Fibroblast of lung (primary cell): ENCODE measurements at regions not wholly inside any gene's neighbourhood (a gene's known extent, or its start where the extent isn't known, plus 50 kb on each side); places are given as distances from the start of the nearest gene placed in this dataset.

Experiments used
- DNase-seq, 2 donors: peaks; one replicate each; pipeline versions ENCODE4 v3.0.0 to v3.0.0-alpha.2; 2010; ENCODE audit warnings: low read depth in 2 of 2
- H2AFZ ChIP-seq: 2 replicates; pipeline ENCODE4 v1.5.1; 2012; ENCODE audit warnings: low read length, control low read depth, inconsistent platforms
- H3K27ac ChIP-seq: 2 replicates; pipeline ENCODE4 v1.5.1; 2011; ENCODE audit warnings: low read length, control low read depth; ENCODE audit not compliant: insufficient read depth
- H3K27me3 ChIP-seq: 2 replicates; pipeline ENCODE4 v1.5.1; 2011; ENCODE audit warnings: mild to moderate bottlenecking, low read length; ENCODE audit not compliant: control insufficient read depth, insufficient read depth
- H3K36me3 ChIP-seq: 2 replicates; pipeline ENCODE4 v1.5.1; 2011; ENCODE audit warnings: low read length; ENCODE audit not compliant: control insufficient read depth, insufficient read depth
- H3K4me1 ChIP-seq: 2 replicates; pipeline ENCODE4 v1.5.1; 2011; ENCODE audit warnings: low read length; ENCODE audit not compliant: control insufficient read depth, insufficient read depth; ENCODE audit errors: extremely low read depth
- H3K4me2 ChIP-seq: 2 replicates; pipeline ENCODE4 v1.5.1; 2011; ENCODE audit warnings: low read length, control low read depth; ENCODE audit not compliant: insufficient read depth; ENCODE audit errors: extremely low read depth
- H3K4me3 ChIP-seq, 4 experiments: fragments of 200-600 bp in 1 of 4; sonication (generic) in 1 of 4; replicated peaks in 1 of 4; 2 replicates each; pipeline ENCODE4 v1.5.1; 2011 to 2016; ENCODE audit warnings: low read length in 4 of 4, low read depth in 3 of 4, mild to moderate bottlenecking in 3 of 4, control low read depth in 2 of 4, inconsistent platforms in 1 of 4, mixed read lengths in 1 of 4; ENCODE audit not compliant: insufficient read depth in 1 of 4; ENCODE audit errors: control extremely low read depth in 1 of 4
- H3K79me2 ChIP-seq: 2 replicates; pipeline ENCODE4 v1.5.1; 2012; ENCODE audit warnings: mild to moderate bottlenecking, low read length, inconsistent platforms; ENCODE audit not compliant: control insufficient read depth, insufficient read depth
- H3K9ac ChIP-seq: 2 replicates; pipeline ENCODE4 v1.5.1; 2011; ENCODE audit warnings: mild to moderate bottlenecking, low read length, control low read depth; ENCODE audit not compliant: insufficient read depth
- H3K9me3 ChIP-seq: 2 replicates; pipeline ENCODE4 v1.5.1; 2012; ENCODE audit warnings: low read depth, low read length; ENCODE audit not compliant: control insufficient read depth, insufficient read depth
- H4K20me1 ChIP-seq: 2 replicates; pipeline ENCODE4 v1.5.1; 2011; ENCODE audit warnings: low read length; ENCODE audit not compliant: control insufficient read depth, insufficient read depth; ENCODE audit errors: extremely low read depth
- EZH2 ChIP-seq: IDR thresholded peaks from 2 replicates; pipeline ENCODE4 v1.5.1; 2012; ENCODE audit warnings: low read length, control low read depth, mild to moderate bottlenecking; ENCODE audit errors: missing control alignments
- TF ChIP-seq, protein P1 (sequence below), 2 donors: IDR thresholded peaks in 1 of 2; conservative IDR thresholded peaks in 1 of 2; 1 replicate in 1 of 2; 2 replicates in 1 of 2; pipeline ENCODE4 v1.5.1; 2011 to 2012; ENCODE audit warnings: low read length in 2 of 2, control low read depth in 1 of 2, inconsistent platforms in 1 of 2, low read depth in 1 of 2, mild to moderate bottlenecking in 1 of 2

DNA sequence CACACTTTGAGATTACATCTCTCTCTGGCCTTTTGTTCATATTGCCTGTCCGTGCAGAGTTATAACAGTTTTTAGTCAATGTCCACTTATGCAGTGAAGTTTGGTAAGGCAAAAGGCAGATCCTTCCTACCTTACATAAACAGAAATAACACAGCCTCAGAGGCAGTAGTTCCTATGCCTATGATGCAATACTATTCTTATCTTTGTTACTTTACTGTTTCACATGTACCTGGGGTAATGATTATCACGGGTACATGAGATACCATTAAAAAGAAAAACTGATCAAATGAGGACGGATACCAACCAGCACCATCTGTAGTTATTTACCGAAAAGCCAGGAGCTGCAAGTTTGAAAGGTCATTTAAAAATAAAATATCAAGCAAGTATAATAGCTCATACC is 166.8 kb downstream of the BTC start:
- TF ChIP-seq EZH2, result no peak
- TF ChIP-seq, protein P1, sequence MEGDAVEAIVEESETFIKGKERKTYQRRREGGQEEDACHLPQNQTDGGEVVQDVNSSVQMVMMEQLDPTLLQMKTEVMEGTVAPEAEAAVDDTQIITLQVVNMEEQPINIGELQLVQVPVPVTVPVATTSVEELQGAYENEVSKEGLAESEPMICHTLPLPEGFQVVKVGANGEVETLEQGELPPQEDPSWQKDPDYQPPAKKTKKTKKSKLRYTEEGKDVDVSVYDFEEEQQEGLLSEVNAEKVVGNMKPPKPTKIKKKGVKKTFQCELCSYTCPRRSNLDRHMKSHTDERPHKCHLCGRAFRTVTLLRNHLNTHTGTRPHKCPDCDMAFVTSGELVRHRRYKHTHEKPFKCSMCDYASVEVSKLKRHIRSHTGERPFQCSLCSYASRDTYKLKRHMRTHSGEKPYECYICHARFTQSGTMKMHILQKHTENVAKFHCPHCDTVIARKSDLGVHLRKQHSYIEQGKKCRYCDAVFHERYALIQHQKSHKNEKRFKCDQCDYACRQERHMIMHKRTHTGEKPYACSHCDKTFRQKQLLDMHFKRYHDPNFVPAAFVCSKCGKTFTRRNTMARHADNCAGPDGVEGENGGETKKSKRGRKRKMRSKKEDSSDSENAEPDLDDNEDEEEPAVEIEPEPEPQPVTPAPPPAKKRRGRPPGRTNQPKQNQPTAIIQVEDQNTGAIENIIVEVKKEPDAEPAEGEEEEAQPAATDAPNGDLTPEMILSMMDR (conservative IDR thresholded peaks at IDR 0.05 in 1 of 2, IDR thresholded peaks at IDR 0.05 in 1 of 2; ENCODE audit: low read depth in 1 of 2, low read length in 2 of 2), result no peak
- Histone ChIP-seq H3K9ac (no peak overlapping the region), H3K27ac (no peak overlapping the region), H3K4me2 (no peak overlapping the region), H3K79me2 (no peaks in the 10 kb centered on the region), H4K20me1 (no peaks in the 10 kb centered on the region), H3K9me3 (no peaks in the 10 kb centered on the region), H2AFZ (no peak overlapping the region), H3K4me3 (no peak overlapping the region), H3K36me3 (no peaks in the 10 kb centered on the region), H3K4me1 (peaks cover 11% of the 10 kb centered on the region), H3K27me3 (no peaks in the 10 kb centered on the region)
- DNase-seq, result no peak

DNA sequence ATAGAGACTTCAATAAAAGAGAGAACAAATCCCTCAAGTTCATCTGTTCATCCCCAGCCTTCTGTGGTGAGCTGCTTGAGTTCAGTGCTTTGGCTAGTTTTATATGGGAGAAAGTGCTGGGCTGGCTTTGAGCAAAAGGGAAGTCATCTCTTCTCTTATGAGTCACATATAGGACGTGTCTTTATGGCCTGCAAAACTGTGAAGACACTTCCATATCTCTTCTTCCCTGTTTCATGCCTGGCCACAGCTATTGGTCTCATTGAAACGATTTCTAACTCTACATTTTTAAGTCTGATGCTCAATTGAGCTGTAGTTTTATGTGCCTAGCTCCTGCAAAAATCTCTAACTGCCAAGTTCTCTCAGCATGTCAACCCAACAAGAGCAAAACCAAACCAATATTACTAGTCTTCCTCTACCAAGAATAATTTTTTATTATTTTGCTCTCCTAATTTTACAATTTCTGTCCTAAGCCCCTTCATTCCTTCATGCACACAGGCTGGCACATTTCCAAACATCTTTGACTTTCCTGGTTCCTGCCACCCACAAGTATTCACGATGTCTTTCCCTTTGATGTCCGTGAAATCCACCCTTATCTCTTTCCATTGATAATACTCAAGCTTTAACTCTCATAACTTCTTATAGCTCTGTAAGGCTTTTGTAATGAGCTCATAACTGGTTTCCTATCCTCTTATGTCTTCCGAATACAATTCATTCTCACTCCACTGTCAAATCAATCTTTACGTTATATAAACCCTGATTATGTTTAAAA is 165.3 kb downstream of the BTC start:
- H3K4me2 ChIP-seq, result no peak overlapping the region
- H3K36me3 ChIP-seq, result no peaks in the 10 kb centered on the region
- no peak for DNase-seq
- no peak overlapping the region for H3K4me3 ChIP-seq
- no peak overlapping the region for H3K27ac ChIP-seq
- TF ChIP-seq EZH2, result no peak
- TF ChIP-seq, protein P1 (conservative IDR thresholded peaks at IDR 0.05 in 1 of 2, IDR thresholded peaks at IDR 0.05 in 1 of 2; ENCODE audit: low read depth in 1 of 2, low read length in 2 of 2), result no peak
- no peaks in the 10 kb centered on the region for H4K20me1 ChIP-seq
- no peaks in the 10 kb centered on the region for H3K27me3 ChIP-seq
- H3K9me3 ChIP-seq, result no peaks in the 10 kb centered on the region
- no peaks in the 10 kb centered on the region for H3K79me2 ChIP-seq
- no peak overlapping the region for H3K9ac ChIP-seq
- H3K4me1 ChIP-seq, result peaks cover 14% of the 10 kb centered on the region
- no peak overlapping the region for H2AFZ ChIP-seq

DNA sequence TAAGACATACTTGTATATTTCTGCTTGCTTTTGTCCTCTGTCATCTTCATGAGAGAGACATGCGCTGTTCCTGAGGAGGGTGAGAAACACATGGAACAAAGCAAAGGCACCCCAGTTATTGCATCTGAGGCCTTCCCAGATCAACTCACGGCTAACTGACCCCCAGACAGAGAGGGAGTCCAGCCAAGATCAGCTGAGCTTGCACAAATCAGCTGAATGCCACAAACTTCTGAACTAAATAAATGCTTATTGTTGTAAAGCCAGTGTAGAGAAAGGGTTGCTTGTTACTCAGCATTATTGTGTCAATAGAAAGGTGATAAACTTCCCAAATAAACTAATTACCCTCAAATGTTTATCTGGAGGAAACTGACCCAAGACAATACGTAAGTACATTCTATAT is 163.8 kb downstream of the BTC start:
- no peaks in the 10 kb centered on the region for H3K27me3 ChIP-seq
- H3K9me3 ChIP-seq, result no peaks in the 10 kb centered on the region
- no peak overlapping the region for H3K9ac ChIP-seq
- no peak overlapping the region for H3K4me3 ChIP-seq
- H3K36me3 ChIP-seq, result no peaks in the 10 kb centered on the region
- TF ChIP-seq EZH2, result no peak
- TF ChIP-seq, protein P1 (conservative IDR thresholded peaks at IDR 0.05 in 1 of 2, IDR thresholded peaks at IDR 0.05 in 1 of 2; ENCODE audit: low read depth in 1 of 2, low read length in 2 of 2), result no peak
- H3K79me2 ChIP-seq, result no peaks in the 10 kb centered on the region
- H4K20me1 ChIP-seq, result no peaks in the 10 kb centered on the region
- peaks cover 6% of the 10 kb centered on the region for H3K4me1 ChIP-seq
- DNase-seq, result no peak
- H3K4me2 ChIP-seq, result no peak overlapping the region
- H2AFZ ChIP-seq, result no peak overlapping the region
- H3K27ac ChIP-seq, result no peak overlapping the region
